GM12864 (cell line): ENCODE measurements at regions not wholly inside any gene's neighbourhood (a gene's known extent, or its start where the extent isn't known, plus 50 kb on each side); places are given as distances from the start of the nearest gene placed in this dataset.

Experiments used
- DNase-seq: peaks from one replicate; pipeline ENCODE4 v3.0.0-alpha.2; 2011; ENCODE audit warnings: low read depth
- H3K4me3 ChIP-seq: 2 replicates; pipeline ENCODE4 v1.5.1; 2011; ENCODE audit warnings: mild to moderate bottlenecking, low read depth, low read length, control low read depth
- CTCF ChIP-seq: IDR thresholded peaks from 2 replicates; pipeline ENCODE4 v1.5.1; 2011; ENCODE audit warnings: low read depth, mild to moderate bottlenecking, moderate library complexity, low read length, control low read depth, inconsistent platforms; ENCODE audit errors: missing control alignments

- no peak for TF ChIP-seq CTCF
- no peak for DNase-seq
- no peak overlapping the region for H3K4me3 ChIP-seq
Observed at GRCh38 chr2:182621810-182622209, 94.2 kb upstream of the DNAJC10 start.

- no peak overlapping the region for H3K4me3 ChIP-seq
- no peak for TF ChIP-seq CTCF
- no peak for DNase-seq
Observed at GRCh38 chr2:182622231-182622630, 93.8 kb upstream of the DNAJC10 start.

- no peak overlapping the region for H3K4me3 ChIP-seq
- no peak for TF ChIP-seq CTCF
- DNase-seq = no peak
Observed at GRCh38 chr2:182625814-182626213, 90.2 kb upstream of the DNAJC10 start.

- no peak for TF ChIP-seq CTCF
- no peak for DNase-seq
- H3K4me3 ChIP-seq = no peak overlapping the region
Observed at GRCh38 chr2:182628916-182629315, 87.1 kb upstream of the DNAJC10 start.

GRCh38 chr2:182630207-182630606, 85.8 kb upstream of the DNAJC10 start:
- TF ChIP-seq CTCF = no peak
- H3K4me3 ChIP-seq = no peak overlapping the region
- DNase-seq = no peak

- no peak for DNase-seq
- no peak overlapping the region for H3K4me3 ChIP-seq
- no peak for TF ChIP-seq CTCF
Observed at GRCh38 chr2:182631299-182631698, 84.8 kb upstream of the DNAJC10 start.

- H3K4me3 ChIP-seq = no peak overlapping the region
- no peak for DNase-seq
- no peak for TF ChIP-seq CTCF
Observed at GRCh38 chr2:182634386-182634785, 81.7 kb upstream of the DNAJC10 start.
